Activated CD4-positive, CD25-positive, alpha-beta regulatory T cell (primary cell): ENCODE measurements at regions not wholly inside any gene's neighbourhood (a gene's known extent, or its start where the extent isn't known, plus 50 kb on each side); places are given as distances from the start of the nearest gene placed in this dataset.

Source experiments
- DNase-seq, 4 experiments: peaks; one replicate each; lab custom pipeline; 2025; lab: John Stamatoyannopoulos, UW

GRCh38 chr3:148223266-148223665, 474.4 kb upstream of the AGTR1 start:
- no peak for DNase-seq

- no peak for DNase-seq
Measured at GRCh38 chr3:148226246-148226645, 471.5 kb upstream of the AGTR1 start.

- no peak for DNase-seq
Measured at GRCh38 chr3:148227534-148227933, 470.2 kb upstream of the AGTR1 start.

- DNase-seq: no peak
Measured at GRCh38 chr3:148229107-148229506, 468.6 kb upstream of the AGTR1 start.

GRCh38 chr3:148230473-148230872, 467.2 kb upstream of the AGTR1 start:
- no peak for DNase-seq

GRCh38 chr3:148232389-148232788, 465.3 kb upstream of the AGTR1 start:
- no peak for DNase-seq

- no peak for DNase-seq
Measured at GRCh38 chr3:148233403-148233802, 464.3 kb upstream of the AGTR1 start.

GRCh38 chr3:148234536-148234935, 463.2 kb upstream of the AGTR1 start:
- no peak for DNase-seq

- DNase-seq: no peak
Measured at GRCh38 chr3:148235566-148235965, 462.1 kb upstream of the AGTR1 start.

- DNase-seq: no peak
Measured at GRCh38 chr3:148238421-148238821, 459.3 kb upstream of the AGTR1 start.

- DNase-seq: no peak
Measured at GRCh38 chr3:148240351-148240750, 457.4 kb upstream of the AGTR1 start.

GRCh38 chr3:148243609-148244008, 454.1 kb upstream of the AGTR1 start:
- DNase-seq: no peak

GRCh38 chr3:148246291-148246923, 451.3 kb upstream of the AGTR1 start:
- DNase-seq: no peak

- DNase-seq: no peak
Measured at GRCh38 chr3:148253713-148254112, 444.0 kb upstream of the AGTR1 start.

- DNase-seq: no peak
Measured at GRCh38 chr3:148254402-148254801, 443.3 kb upstream of the AGTR1 start.

- no peak for DNase-seq
Measured at GRCh38 chr3:148255981-148256969, 441.4 kb upstream of the AGTR1 start.

GRCh38 chr3:148262980-148263379, 434.7 kb upstream of the AGTR1 start:
- no peak for DNase-seq

GRCh38 chr3:148265841-148266240, 431.9 kb upstream of the AGTR1 start:
- no peak for DNase-seq

- no peak for DNase-seq
Measured at GRCh38 chr3:148266341-148266740, 431.4 kb upstream of the AGTR1 start.

GRCh38 chr3:148269816-148270215, 427.9 kb upstream of the AGTR1 start:
- no peak for DNase-seq

- no peak for DNase-seq
Measured at GRCh38 chr3:148280623-148281242, 417.0 kb upstream of the AGTR1 start.

GRCh38 chr3:148289159-148289558, 408.5 kb upstream of the AGTR1 start:
- DNase-seq: no peak

GRCh38 chr3:148297013-148297412, 400.7 kb upstream of the AGTR1 start:
- no peak for DNase-seq
